HEK293 (cell line): ENCODE measurements at regions not wholly inside any gene's neighbourhood (a gene's known extent, or its start where the extent isn't known, plus 50 kb on each side); places are given as distances from the start of the nearest gene placed in this dataset.

ENCODE experiments used
- CTCF ChIA-PET: fragments of 350-600 bp; formaldehyde crosslinking; extraction: SDS; loops from one replicate; lab custom pipeline; 2021; ENCODE audit warnings: antibody characterized with exemption; lab: Yijun Ruan, JAX
- POLR2A ChIA-PET: fragments of 300-600 bp; formaldehyde crosslinking; extraction: SDS; loops from one replicate; lab custom pipeline; 2020; ENCODE audit warnings: antibody characterized with exemption, inconsistent platforms; lab: Yijun Ruan, JAX
- H3K27ac ChIP-seq: fragments of 200-500 bp; sonication (Bioruptor generic); 2 replicates; pipeline ENCODE4 v1.5.1; 2014; ENCODE audit warnings: low read depth, low read length, control low read depth, inconsistent platforms; ENCODE audit errors: extremely low read depth
- H3K36me3 ChIP-seq, 2 experiments: fragments of 200-500 bp in 1 of 2; sonication (Bioruptor generic) in 1 of 2; 1 replicate in 1 of 2; 2 replicates in 1 of 2; pipeline ENCODE4 v1.5.1; 2014 to 2017; ENCODE audit warnings: inconsistent platforms in 2 of 2, low read length in 2 of 2; ENCODE audit not compliant: control insufficient read depth in 2 of 2, insufficient read depth in 1 of 2
- H3K4me1 ChIP-seq: fragments of 200-500 bp; sonication (Bioruptor generic); 2 replicates; pipeline ENCODE4 v1.5.1; 2014; ENCODE audit warnings: mild to moderate bottlenecking, low read length, inconsistent platforms; ENCODE audit not compliant: control insufficient read depth, insufficient read depth
- H3K4me3 ChIP-seq: 2 replicates; pipeline ENCODE4 v1.5.1; 2011; ENCODE audit warnings: low read depth, mild to moderate bottlenecking, control low read depth, low read length, moderate library complexity
- H3K9me3 ChIP-seq: fragments of 200-500 bp; sonication (Bioruptor generic); 2 replicates; pipeline ENCODE4 v1.5.1; 2014; ENCODE audit warnings: low read depth, low read length, inconsistent platforms; ENCODE audit not compliant: control insufficient read depth, insufficient read depth
- GFI1B ChIP-seq: fragments of 450-650 bp; formaldehyde crosslinking; IDR thresholded peaks from 2 replicates; pipeline ENCODE4 v1.5.1; 2016; ENCODE audit warnings: missing biosample characterization, missing genetic modification characterization
- PATZ1 ChIP-seq: fragments of 450-650 bp; formaldehyde crosslinking; IDR thresholded peaks from 2 replicates; pipeline ENCODE4 v1.5.1; 2016; ENCODE audit warnings: missing biosample characterization, missing genetic modification characterization
- PRDM10 ChIP-seq: fragments of 450-650 bp; formaldehyde crosslinking; IDR thresholded peaks from 2 replicates; pipeline ENCODE4 v1.5.1; 2016; ENCODE audit warnings: missing biosample characterization, missing genetic modification characterization
- TCF7L2 ChIP-seq: IDR thresholded peaks from 2 replicates; pipeline ENCODE4 v1.6.1; 2011; ENCODE audit warnings: low read depth, mild to moderate bottlenecking, inconsistent platforms, low read length, moderate library complexity, borderline replicate concordance
- ZBTB10 ChIP-seq: fragments of 450-650 bp; formaldehyde crosslinking; IDR thresholded peaks from 2 replicates; pipeline ENCODE4 v1.5.1; 2016; ENCODE audit warnings: missing biosample characterization, missing genetic modification characterization
- ZBTB49 ChIP-seq: fragments of 450-650 bp; formaldehyde crosslinking; IDR thresholded peaks from 2 replicates; pipeline ENCODE4 v1.5.1; 2016; ENCODE audit warnings: missing biosample characterization, missing genetic modification characterization, low read depth
- ZBTB7A ChIP-seq: fragments of 450-650 bp; formaldehyde crosslinking; IDR thresholded peaks from 2 replicates; pipeline ENCODE4 v1.5.1; 2016; ENCODE audit warnings: low read depth, missing biosample characterization, missing genetic modification characterization
- ZNF2 ChIP-seq: fragments of 450-650 bp; formaldehyde crosslinking; IDR thresholded peaks from 2 replicates; pipeline ENCODE4 v1.5.1; 2016; ENCODE audit warnings: missing biosample characterization, missing genetic modification characterization
- ZNF335 ChIP-seq: fragments of 450-650 bp; formaldehyde crosslinking; conservative IDR thresholded peaks from 2 replicates; pipeline ENCODE4 v1.5.1; 2016; ENCODE audit warnings: missing biosample characterization, missing genetic modification characterization
- ZNF449 ChIP-seq: fragments of 450-650 bp; formaldehyde crosslinking; IDR thresholded peaks from 2 replicates; pipeline ENCODE4 v1.5.1; 2017; ENCODE audit warnings: missing biosample characterization, mild to moderate bottlenecking, missing genetic modification characterization, moderate library complexity
- ZNF48 ChIP-seq: fragments of 450-650 bp; formaldehyde crosslinking; IDR thresholded peaks from 2 replicates; pipeline ENCODE4 v1.5.1; 2016; ENCODE audit warnings: missing biosample characterization, missing genetic modification characterization
- ZNF501 ChIP-seq: fragments of 450-650 bp; formaldehyde crosslinking; IDR thresholded peaks from 2 replicates; pipeline ENCODE4 v1.5.1; 2016; ENCODE audit warnings: missing biosample characterization, missing genetic modification characterization
- ZNF529 ChIP-seq: fragments of 450-650 bp; formaldehyde crosslinking; IDR thresholded peaks from 2 replicates; pipeline ENCODE4 v1.5.1; 2017; ENCODE audit warnings: missing genetic modification characterization, missing biosample characterization; ENCODE audit not compliant: insufficient replicate concordance
- ZNF555 ChIP-seq: fragments of 450-650 bp; formaldehyde crosslinking; conservative IDR thresholded peaks from 2 replicates; pipeline ENCODE4 v1.5.1; 2017; ENCODE audit warnings: missing biosample characterization, mild to moderate bottlenecking, missing genetic modification characterization, inconsistent platforms
- ZNF561 ChIP-seq: fragments of 450-650 bp; IDR thresholded peaks from 2 replicates; pipeline ENCODE4 v1.5.1; 2018; ENCODE audit warnings: missing biosample characterization, missing genetic modification characterization, borderline replicate concordance
- ZNF600 ChIP-seq: fragments of 450-650 bp; formaldehyde crosslinking; IDR thresholded peaks from 2 replicates; pipeline ENCODE4 v1.5.1; 2016; ENCODE audit warnings: missing biosample characterization, missing genetic modification characterization
- ZNF624 ChIP-seq: fragments of 450-650 bp; formaldehyde crosslinking; IDR thresholded peaks from 2 replicates; pipeline ENCODE4 v1.5.1; 2017; ENCODE audit warnings: missing biosample characterization, missing genetic modification characterization
- ZNF654 ChIP-seq: fragments of 450-650 bp; formaldehyde crosslinking; IDR thresholded peaks from 2 replicates; pipeline ENCODE4 v1.5.1; 2016; ENCODE audit warnings: low read depth, missing biosample characterization, missing genetic modification characterization
- ZNF670 ChIP-seq: fragments of 450-650 bp; formaldehyde crosslinking; IDR thresholded peaks from 2 replicates; pipeline ENCODE4 v1.5.1; 2016; ENCODE audit warnings: missing biosample characterization, missing genetic modification characterization, low read depth
- ZNF792 ChIP-seq: fragments of 450-650 bp; formaldehyde crosslinking; IDR thresholded peaks from 2 replicates; pipeline ENCODE4 v1.5.1; 2016; ENCODE audit warnings: missing biosample characterization, missing genetic modification characterization

- Histone ChIP-seq H3K4me1 (no peaks in the 10 kb centered on the region), H3K36me3 (no peaks in the 10 kb centered on the region), H3K9me3 (no peaks in the 10 kb centered on the region), H3K27ac (no peak overlapping the region), H3K4me3 (no peak overlapping the region)
- ChIA-PET CTCF (no interaction called here), POLR2A (no interaction called here)
- no peak for TF ChIP-seq ZNF48 (tag by site-specific recombination)
- no peak for TF ChIP-seq ZNF501
- no peak for TF ChIP-seq PRDM10 (tag by site-specific recombination)
- no peak for TF ChIP-seq GFI1B (tag by site-specific recombination)
- TF ChIP-seq ZNF335 (tag by site-specific recombination): no peak
- no peak for TF ChIP-seq ZNF529 (tag by site-specific recombination)
- no peak for TF ChIP-seq ZNF449 (tag by site-specific recombination)
- no peak for TF ChIP-seq ZNF600 (tag by site-specific recombination)
- TF ChIP-seq ZNF561 (tag by site-specific recombination): no peak
- no peak for TF ChIP-seq TCF7L2
- no peak for TF ChIP-seq ZNF670
- TF ChIP-seq ZNF792 (tag by site-specific recombination): no peak
- TF ChIP-seq ZBTB49 (tag by site-specific recombination): no peak
- no peak for TF ChIP-seq ZNF555 (tag by site-specific recombination)
- TF ChIP-seq ZBTB10 (tag by site-specific recombination): no peak
- no peak for TF ChIP-seq ZNF654 (tag by site-specific recombination)
- no peak for TF ChIP-seq ZNF624 (tag by site-specific recombination)
- no peak for TF ChIP-seq PATZ1 (tag by site-specific recombination)
- no peak for TF ChIP-seq ZBTB7A
- TF ChIP-seq ZNF2 (tag by site-specific recombination): no peak
Measured at GRCh38 chr7:155955367-155955635, 143.0 kb upstream of the SHH start.
